Prostate gland (tissue), 2 donors: ENCODE measurements at regions not wholly inside any gene's neighbourhood (a gene's known extent, or its start where the extent isn't known, plus 50 kb on each side); places are given as distances from the start of the nearest gene placed in this dataset.

Experiments
- DNase-seq: peaks from one replicate; pipeline ENCODE4 v3.0.0-alpha.2; 2019; ENCODE audit warnings: low spot score
- H3K27ac ChIP-seq, 2 donors: fragments of 200-600 bp; sonication (generic); 2 replicates each; pipeline ENCODE4 v1.5.1; 2017 to 2019
- H3K27me3 ChIP-seq: fragments of 200-600 bp; sonication (generic); replicated peaks from 2 replicates; pipeline ENCODE4 v1.5.1; 2019; ENCODE audit not compliant: insufficient read depth
- H3K36me3 ChIP-seq, 2 donors: fragments of 200-600 bp; sonication (generic); 1 replicate in 1 of 2; 2 replicates in 1 of 2; pipeline versions ENCODE4 v1.5.1 to v1.8.1; 2017 to 2019
- H3K4me1 ChIP-seq: fragments of 200-600 bp; sonication (generic); replicated peaks from 2 replicates; pipeline ENCODE4 v1.5.1; 2019
- H3K4me3 ChIP-seq, 2 donors: fragments of 200-600 bp; sonication (generic); 2 replicates each; pipeline ENCODE4 v1.5.1; 2017 to 2019
- H3K9me3 ChIP-seq: fragments of 200-600 bp; sonication (generic); 2 replicates; pipeline ENCODE4 v1.5.1; 2017
- CTCF ChIP-seq, 4 experiments: fragments of 200-600 bp in 2 of 4; fragments of 450-650 bp in 2 of 4; sonication (generic) in 2 of 4; IDR thresholded peaks; 1 replicate in 3 of 4; 2 replicates in 1 of 4; pipeline ENCODE4 v1.5.1; 2016 to 2019; ENCODE audit warnings: antibody characterized with exemption in 4 of 4, mild to moderate bottlenecking in 2 of 4, moderate library complexity in 2 of 4
- POLR2A ChIP-seq: fragments of 450-650 bp; IDR thresholded peaks from one replicate; pipeline ENCODE4 v1.6.1; 2016; ENCODE audit warnings: antibody characterized with exemption, mild to moderate bottlenecking
- POLR2AphosphoS5 ChIP-seq: sonication (generic); formaldehyde crosslinking; IDR thresholded peaks from one replicate; pipeline ENCODE4 v1.6.1; 2017; ENCODE audit warnings: antibody characterized with exemption
- WGBS: methylation state at CpG from one replicate; pipeline ENCODE4 v1.1.5; 2018; 5-methylcytosine and 5-hydroxymethylcytosine counted together
- intact Hi-C: fragments of 100-400 bp; cut with DNase I; formaldehyde crosslinking; loops from one replicate; pipeline ENCODE4 v1.14.2; 2022

- Histone ChIP-seq H3K4me1 (no peaks in the 10 kb centered on the region), H3K4me3 (no peak overlapping the region), H3K9me3 (no peaks in the 10 kb centered on the region), H3K27me3 (no peaks in the 10 kb centered on the region), H3K27ac (no peak overlapping the region), H3K36me3 (no peaks in the 10 kb centered on the region)
- 83% methylated on average over 1 of the region's 1 CpG for WGBS
- intact Hi-C loops = no loop called here
- DNase-seq = no peak
- TF ChIP-seq CTCF (IDR thresholded peaks at IDR 0.05) (no peak), POLR2AphosphoS5 (no peak), POLR2A (no peak)
Observed at GRCh38 chr3:68485051-68485450, 447.3 kb downstream of the TAFA4 start.

- no peak for DNase-seq
- no peak for TF ChIP-seq CTCF (IDR thresholded peaks at IDR 0.05)
- no peak for TF ChIP-seq POLR2AphosphoS5
- TF ChIP-seq POLR2A = no peak
- H3K27me3 ChIP-seq = no peaks in the 10 kb centered on the region
- no peak overlapping the region for H3K27ac ChIP-seq
- H3K9me3 ChIP-seq = no peaks in the 10 kb centered on the region
- H3K36me3 ChIP-seq = no peaks in the 10 kb centered on the region
- no peaks in the 10 kb centered on the region for H3K4me1 ChIP-seq
- 46% methylated on average over 3 of the region's 3 CpGs for WGBS
- H3K4me3 ChIP-seq = no peak overlapping the region
- intact Hi-C loops = no loop called here
Observed at GRCh38 chr3:68483601-68484000, 448.7 kb downstream of the TAFA4 start.

- no peak overlapping the region for H3K4me3 ChIP-seq
- WGBS = 54% methylated on average over 2 of the region's 2 CpGs
Observed at GRCh38 chr3:68483041-68483440, 449.3 kb downstream of the TAFA4 start.

GRCh38 chr3:68482565-68482964, 449.8 kb downstream of the TAFA4 start:
- 53% methylated on average over 2 of the region's 2 CpGs for WGBS
- DNase-seq = no peak

More at GRCh38 chr3:68483041-68483440, 449.3 kb downstream of the TAFA4 start:
- H3K27ac ChIP-seq = no peak overlapping the region
- TF ChIP-seq POLR2A (no peak), CTCF (IDR thresholded peaks at IDR 0.05) (no peak), POLR2AphosphoS5 (no peak)
- no peaks in the 10 kb centered on the region for H3K36me3 ChIP-seq
- no peaks in the 10 kb centered on the region for H3K27me3 ChIP-seq
- H3K4me1 ChIP-seq = no peaks in the 10 kb centered on the region
- H3K9me3 ChIP-seq = no peaks in the 10 kb centered on the region
- DNase-seq = no peak
- intact Hi-C loops = no loop called here

More at GRCh38 chr3:68482565-68482964, 449.8 kb downstream of the TAFA4 start:
- TF ChIP-seq POLR2AphosphoS5 (no peak), POLR2A (no peak), CTCF (IDR thresholded peaks at IDR 0.05) (no peak)
- Histone ChIP-seq H3K27me3 (no peaks in the 10 kb centered on the region), H3K4me1 (no peaks in the 10 kb centered on the region), H3K4me3 (no peak overlapping the region), H3K36me3 (no peaks in the 10 kb centered on the region), H3K9me3 (no peaks in the 10 kb centered on the region), H3K27ac (no peak overlapping the region)
- intact Hi-C loops = no loop called here
